T1000 (cell line): ENCODE measurements at regions not wholly inside any gene's neighbourhood (a gene's known extent, or its start where the extent isn't known, plus 50 kb on each side); places are given as distances from the start of the nearest gene placed in this dataset.
"Not testable (repeated sequence)": the region's sequence is repeated elsewhere in the genome, so short reads cannot be mapped to it uniquely, and the experiment has no call there.

Experiments
- DNase-seq: peaks from one replicate; lab custom pipeline; 2025; ENCODE audit warnings: mixed read lengths; lab: John Stamatoyannopoulos, UW

DNA sequence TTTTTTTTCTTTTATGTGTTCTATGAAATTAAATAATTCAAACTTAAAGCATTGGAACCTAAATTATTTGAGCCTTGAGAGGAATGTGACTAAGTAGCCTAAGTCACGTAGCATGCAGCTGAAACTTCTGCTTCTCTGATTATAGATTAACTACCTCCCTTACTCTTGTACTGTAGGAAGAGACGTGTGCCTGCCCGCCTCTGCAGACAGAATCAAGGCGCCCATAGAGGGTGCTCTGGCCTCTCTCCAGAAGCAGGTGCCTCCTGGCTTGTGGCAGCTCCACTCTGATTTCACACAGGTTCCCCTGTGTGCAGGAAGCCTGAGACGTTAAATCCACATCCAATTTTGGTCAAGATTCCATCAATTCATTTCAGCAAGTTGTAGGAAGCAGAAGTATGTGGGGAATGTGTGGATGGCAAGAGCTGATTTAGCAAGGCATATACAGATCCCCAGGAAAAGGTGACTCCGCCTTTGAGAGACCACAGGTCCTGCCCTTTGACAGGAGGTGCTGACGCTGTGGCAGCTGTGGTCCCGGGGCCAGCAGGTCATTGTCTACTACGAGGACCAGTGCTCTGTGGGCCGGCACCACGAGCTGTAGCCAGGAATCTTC lies 1418.8 kb downstream of the CDH11 start:
- DNase-seq = no peak

DNA sequence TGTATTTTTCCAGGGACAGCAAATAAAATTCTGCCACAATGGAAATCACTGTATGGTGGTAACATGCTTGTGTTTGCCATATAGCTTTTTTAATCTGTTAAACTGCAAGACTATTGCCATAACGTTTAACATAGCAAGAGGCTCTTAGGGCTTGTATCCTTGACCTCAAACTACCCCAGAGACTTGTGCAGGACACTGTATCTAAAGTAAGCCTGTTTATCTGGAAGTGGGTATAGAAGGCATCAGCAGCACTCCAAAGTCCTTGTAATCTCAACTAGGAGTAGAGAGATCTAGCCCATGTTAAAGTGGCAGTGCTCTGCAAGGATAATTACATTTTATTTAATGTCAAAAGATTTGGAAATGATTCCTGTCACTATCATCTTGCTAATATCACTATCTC lies 1424.1 kb downstream of the CDH11 start:
- DNase-seq = no peak

DNA sequence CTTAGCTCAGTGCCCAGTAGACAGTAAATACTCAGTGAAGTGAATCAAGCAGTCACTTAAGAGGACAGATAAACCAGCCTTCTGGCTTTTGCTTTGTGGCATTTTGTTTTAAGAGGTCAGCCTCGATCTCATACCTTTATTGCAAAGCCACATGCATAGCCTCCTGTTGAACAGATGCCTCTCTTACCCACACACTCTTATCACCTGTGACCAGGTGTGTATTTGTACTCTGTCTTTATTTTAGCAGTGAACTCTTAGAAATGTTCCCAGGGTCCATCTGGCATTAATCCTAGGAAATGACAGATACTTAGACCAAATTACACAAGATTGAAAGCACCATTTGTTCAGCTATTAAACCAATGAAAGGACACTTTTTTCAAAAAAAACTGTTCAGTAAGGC lies 1426.5 kb downstream of the CDH11 start:
- no peak for DNase-seq

DNA sequence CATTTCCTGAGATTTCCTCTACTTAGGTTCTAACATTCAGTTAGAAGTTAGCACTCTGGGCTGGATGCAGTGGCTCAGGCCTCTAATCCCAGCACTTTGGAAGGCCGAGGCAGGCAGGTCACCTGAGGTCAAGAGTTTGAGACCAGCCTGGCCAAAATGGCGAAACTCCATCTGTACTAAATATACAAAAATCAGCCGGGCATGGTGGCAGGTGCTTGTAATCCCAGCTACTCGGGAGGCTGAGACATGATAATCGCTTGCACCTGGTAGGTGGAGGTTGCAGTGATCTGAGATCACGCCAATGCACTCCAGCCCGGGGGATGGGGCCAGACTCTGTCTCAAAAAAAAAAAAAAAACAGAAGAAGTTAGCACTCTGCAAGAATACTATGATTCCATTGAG lies 1430.9 kb downstream of the CDH11 start:
- no peak for DNase-seq

DNA sequence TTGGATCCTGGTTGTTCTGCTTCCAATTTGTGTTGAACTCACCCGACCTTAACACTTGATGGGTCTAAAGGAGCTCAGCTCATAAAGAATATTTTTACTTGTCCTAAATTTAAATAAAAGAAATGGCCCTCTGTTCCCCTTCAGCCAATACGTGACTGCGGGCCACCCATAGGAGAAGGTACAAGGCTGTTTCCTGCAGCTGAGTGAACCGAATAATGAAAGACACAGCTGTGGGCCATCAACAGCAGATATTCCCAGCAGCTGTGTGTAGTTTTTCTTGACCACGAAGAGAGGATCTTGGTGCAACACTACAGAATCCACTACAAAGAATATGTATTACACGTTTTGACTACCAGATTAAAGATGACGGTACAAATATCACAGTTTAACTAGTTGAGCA lies 1431.6 kb downstream of the CDH11 start:
- DNase-seq = no peak

DNA sequence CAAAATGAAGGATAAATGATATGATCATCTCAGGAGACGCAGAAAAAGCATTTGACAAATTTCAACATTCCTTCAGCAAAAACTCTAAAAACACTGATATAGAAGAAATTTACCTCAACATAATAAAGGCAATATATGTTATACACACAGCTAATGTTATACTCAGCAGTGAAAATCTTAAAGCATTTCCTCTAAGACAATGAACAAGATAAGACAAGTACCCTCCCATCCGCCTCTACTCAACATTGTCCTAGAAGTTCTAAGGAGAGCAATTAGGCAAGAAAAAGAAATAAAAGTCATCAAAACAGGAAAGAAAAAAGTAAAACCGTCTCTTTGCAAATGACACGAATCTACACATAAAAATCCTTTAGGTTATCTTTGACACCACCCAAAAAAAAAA lies 1432.8 kb downstream of the CDH11 start:
- DNase-seq = no peak

DNA sequence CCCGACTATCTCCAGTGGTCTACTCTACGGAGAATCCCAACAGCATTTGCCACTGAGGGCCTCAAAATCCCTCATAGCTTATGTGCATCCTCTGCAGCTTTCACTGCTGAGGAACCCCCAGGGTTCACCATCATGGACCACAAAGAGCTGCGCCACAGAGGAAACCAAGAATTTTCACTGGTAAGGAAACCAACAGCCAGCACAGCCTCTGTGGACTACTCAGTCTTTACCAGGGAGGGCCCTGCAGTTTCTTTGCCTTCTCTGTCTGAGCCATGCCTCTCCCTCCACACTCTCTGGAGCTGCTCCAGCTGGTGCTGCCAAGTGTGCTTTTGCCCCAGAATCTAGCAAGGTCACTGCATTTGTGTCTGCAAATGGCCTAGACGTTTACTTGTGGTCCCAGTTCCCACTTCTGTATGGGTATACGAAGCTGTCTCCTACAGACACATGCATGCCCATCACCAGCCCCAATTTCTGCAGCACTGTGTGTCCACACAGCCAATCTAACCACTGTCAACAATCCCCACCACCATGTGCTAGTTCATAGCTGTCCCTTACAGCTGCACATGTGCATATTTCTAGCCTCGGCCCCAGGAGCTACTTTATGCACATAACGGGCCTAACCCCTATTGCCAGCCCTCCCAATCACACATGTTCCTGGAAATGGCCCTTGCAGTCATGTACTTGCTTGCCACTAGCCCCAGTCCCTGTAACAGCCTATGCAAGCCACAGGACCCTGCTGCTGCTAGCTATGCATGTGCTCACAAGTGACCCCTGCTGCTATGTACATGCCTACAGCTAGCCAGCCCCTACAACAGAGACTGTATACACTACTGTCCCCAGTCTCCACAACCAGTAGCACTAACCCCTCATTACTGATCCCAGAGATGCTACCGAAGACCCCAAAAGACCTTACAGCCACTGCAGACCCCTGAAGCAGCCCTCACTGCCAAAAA lies 1437.4 kb downstream of the CDH11 start:
- DNase-seq = no peak

DNA sequence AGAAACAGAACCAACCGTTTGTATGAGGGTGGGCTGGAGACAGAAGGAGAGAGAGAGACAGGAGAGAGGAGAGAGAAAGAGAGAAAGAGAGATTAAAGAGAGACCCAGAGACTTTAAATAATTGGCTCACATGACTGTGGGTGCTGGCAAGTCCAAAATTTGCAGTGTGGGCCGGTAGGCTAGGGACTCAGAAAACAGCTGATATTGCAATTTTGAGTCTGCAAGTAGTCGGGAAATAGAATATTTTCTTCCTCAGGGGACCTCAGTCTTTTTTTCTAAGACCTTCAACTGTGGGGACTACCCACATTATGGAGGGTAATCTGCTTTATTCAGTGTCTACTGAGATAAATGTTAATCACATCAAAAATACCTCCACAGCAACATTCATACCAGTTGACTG lies 1439.0 kb downstream of the CDH11 start:
- no peak for DNase-seq

DNA sequence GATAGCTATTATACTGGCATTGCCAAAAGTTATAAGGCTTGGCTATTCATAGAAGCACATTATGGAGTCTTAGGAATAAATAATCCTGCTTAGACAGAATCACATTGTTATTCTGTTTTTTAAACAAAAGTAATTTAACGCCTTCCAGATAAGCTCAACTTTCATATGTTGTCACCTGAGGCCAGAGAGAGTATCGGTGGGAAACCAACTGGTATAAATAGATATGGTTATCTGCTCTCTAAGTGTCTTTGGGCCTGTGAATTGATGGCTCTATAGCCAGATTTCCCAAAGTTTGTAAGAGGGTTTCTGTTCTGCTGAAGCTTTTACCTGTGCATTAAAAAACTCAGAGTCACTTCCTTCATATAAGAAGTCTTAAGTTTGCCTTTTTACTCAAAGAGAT lies 1449.4 kb downstream of the CDH11 start:
- no peak for DNase-seq

DNA sequence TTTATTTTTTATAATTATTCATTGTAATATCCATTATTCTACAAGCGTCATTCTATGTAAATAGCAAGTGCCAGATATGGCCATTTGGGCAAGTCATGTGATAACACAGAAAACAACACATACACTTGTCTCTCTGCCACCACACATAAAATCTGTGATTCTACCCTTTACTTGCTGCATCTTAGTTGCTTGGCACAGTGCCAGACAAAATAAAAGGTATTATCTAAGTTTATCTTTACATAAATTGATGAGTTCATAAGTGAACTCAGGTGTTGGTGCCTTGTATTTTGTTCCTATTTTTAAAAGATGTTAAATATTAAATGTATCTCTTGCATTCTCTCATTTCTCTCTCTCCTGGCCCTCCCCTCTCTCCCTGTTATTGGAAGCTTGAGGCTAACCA lies 1458.7 kb downstream of the CDH11 start:
- DNase-seq = no peak

DNA sequence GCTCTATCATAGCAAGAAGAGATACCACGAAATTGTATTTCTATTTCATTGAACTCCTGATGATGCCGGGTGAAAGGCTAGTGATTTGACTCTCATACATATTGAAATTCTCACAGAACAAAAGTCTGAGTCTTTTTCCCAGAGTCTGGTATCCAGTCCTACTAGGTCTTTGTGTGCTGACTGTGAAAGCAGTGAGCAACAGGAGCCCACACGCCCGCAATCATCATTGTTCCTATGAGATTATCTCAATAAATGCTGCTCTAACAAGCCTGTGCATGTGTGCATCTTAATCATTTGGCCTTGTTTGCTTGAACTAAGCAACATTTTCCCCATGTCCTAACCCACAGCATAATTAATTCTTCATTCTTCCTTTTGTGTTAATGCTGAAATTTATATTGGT lies 1466.0 kb downstream of the CDH11 start:
- DNase-seq = no peak

DNA sequence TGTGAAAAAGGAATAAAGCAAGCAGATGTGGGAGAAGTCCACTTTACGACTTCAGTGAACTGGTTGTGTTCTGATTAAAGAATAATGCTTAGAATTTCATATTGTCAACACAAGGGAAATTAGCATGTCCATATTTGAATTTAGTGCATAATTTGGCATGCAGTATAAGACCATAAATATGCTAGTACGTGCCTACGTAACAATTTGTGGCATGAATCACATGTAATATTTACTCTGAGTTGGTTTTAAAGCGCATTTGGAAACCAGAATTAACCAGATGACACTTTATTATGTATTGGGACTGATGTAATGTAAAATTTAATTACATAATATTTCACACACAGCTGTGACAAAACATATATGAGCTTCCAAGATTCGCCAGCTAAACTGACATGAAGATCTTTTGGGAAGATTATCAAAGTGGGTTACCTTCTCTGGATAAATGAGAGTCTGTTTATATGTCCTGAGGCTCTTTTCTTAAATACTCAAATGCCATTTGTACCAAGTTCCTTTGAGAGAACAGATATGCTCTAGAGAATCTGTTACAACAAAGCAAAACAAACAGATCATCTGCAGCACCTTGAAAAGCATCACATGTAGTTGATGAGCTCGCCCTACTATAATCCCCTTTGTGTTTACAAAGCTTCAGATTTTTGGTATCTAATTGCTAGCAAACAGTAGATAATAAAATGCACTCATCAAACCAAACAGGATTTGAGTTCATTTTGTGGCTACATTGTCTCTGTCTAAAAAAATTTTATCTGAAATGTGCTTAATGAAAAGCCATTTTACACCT lies 1468.6 kb downstream of the CDH11 start:
- no peak for DNase-seq

DNA sequence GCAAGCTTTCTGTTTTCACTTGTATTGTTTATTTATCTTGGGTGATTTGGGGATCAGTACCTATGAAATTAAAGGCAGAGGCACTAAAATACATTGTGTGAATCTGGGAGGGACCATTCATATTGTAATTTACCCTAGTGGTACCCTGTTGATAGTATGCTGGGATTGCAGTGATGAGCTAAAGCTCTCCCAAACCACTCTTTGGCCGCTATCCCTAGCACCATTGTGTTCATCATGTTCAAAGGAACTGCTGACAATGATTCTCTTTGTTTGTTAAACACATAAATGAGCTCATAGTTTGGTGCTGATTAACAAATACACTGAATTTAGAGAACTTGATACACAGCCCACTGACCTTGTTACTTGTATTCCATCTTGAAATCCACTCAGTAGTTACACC lies 1469.8 kb downstream of the CDH11 start:
- DNase-seq = no peak

DNA sequence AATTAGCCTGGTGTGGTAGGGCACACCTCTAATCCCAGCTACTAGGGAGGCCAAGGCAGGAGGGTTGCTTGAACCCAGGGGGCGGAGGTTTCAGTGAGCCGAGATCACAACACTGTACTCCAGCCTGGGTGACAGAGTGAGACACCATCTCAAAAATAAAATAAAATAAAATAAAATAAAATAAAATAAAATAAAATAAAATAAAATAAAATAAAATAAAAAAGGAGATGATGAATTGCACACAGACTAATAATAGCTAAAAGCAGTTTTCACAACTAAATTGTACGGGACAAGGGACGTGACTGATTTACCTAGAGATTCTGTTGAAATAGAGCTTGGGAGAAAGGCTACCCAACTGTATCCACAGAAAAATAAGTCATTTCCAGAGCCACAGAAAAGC lies 1471.3 kb downstream of the CDH11 start:
- DNase-seq = no peak

DNA sequence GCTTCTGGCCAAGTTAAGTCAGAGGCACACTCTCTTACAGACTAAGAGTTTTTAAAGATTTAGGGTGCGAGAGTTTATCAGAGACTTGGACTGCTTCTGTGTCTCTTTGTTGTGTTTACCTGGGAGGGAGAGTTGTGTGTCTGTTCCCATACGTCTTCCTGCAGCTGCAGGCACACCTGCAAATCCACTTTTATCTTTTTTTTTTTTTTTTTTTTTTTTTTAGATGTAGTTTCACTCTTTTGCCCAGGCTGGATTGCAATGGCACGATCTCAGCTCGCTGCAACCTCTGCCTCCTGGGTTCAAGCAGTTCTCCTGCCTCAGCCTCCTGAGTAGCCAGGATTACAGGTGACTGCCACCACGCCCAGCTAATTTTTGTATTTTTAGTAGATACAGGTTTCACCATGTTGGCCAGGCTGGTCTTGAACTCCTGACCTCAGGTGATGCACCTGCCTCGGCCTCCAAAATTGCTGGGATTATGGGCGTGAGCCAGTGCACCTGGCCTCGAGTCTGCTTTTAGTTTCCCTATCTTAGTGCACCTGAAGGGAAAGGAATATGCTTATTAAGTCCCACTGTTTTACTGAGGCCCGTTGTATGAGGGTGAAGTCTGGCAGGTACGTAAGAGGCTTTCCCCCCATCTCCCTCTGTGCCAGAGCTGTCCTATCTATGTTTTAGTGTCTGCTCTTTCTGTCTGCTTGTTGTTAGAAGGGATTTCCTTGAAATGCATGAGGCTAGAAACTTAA lies 1488.0 kb downstream of the CDH11 start:
- not testable (repeated sequence) for DNase-seq

DNA sequence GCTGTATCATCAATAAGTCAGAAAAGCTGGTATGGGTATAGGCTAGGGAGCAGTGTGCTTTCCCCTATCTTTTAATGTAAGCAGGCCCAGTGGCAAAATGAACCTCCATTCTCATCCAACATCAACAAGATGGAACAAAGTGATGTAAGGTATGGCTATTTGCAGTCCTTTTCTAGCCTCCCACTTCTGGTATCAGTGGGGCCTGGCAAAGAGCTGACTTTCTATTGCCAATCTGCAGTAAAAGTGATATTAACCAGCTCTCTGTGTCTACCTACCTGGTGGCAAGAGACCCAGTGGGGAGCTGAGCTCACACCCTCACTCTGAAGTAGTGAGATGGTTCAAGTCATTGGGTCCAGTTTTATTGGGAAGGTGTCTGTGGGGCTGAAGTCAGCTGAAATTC lies 1492.6 kb downstream of the CDH11 start:
- no peak for DNase-seq

DNA sequence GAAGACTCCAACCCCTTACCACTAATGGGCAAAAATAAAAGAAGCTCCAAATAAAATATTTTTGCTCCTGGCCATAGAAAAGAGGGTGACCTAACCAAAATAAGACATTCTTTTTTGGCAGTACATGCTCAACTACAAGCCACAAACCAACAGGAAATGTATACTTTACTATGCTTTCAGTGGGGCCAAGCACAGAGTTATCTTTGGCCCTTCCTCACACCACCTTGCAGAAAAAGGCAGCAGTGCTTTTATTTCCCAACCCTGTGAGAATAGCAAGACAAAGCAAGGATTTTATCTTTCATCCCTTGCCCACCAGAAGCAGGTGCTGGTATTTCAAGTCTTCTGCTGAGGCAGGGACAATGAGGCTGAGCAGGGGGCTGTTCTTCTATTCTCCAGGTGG lies 1493.1 kb downstream of the CDH11 start:
- DNase-seq = no peak

DNA sequence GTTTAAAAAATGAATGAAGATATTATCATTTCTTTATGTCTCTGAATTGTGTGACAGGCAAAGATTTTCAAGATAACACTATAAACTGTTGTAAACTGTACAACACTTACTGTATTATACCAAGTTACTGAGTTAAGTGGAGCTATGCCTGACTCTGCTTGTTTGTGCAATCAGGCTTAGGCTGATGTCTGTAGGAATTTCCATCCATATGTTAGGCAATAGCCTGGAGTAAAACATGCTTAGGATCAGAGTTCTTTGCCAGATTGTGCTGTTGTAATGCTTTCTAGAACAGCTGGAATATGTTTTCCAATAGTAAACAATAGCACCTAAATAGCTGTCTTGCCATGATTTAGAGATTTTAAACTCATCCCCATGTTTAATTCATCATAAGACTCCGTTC lies 1496.7 kb downstream of the CDH11 start:
- DNase-seq = no peak

DNA sequence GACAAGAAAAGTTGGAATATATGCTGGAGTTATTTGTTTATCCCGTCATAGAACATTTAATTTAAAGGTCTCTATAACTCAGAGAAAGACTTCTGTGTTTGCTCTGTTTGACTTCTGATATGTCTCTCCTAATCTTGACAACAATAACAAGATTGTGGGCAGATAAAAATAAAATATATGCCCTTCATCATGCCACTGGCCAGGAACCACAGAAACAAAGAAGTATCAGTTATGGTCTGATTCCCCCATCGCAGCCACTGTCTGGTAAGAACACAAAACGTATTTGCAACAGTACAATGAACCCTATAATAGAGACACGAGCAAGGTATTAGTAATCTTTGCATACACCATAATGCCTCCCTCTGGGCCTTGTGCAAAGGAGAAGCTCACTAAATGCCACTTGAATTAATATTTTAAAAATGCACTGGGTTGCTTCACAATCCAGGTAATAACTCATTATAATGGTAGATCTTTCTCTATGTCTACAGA lies 1498.3 kb downstream of the CDH11 start:
- no peak for DNase-seq

DNA sequence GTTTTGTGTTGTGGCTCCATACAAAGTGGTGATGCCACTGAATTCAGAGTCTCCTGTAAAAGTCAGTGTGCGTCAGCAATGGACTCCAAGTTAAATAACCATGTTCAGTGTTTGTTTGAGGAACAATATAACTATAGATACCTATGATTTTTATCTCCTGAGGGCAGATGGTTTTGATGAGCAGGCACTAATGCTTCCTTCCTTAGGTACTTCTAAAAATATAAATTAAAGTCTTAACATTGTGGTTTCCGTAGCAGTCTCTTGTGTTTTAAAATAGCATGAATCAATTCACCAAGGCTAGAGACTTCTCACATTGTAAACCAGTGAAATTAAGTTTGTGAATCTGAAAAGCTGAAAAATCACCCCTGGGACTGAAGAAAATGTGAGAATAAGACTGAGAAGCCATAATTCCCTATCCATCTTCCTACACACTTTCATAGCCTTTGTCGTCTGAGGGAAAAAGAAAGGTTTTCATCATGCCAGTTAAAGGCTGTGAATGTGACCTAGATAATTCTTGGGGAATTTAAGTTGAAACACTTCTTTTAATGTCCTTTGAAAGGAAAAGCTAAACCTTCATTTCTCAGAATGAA lies 1502.9 kb downstream of the CDH11 start:
- DNase-seq = no peak

DNA sequence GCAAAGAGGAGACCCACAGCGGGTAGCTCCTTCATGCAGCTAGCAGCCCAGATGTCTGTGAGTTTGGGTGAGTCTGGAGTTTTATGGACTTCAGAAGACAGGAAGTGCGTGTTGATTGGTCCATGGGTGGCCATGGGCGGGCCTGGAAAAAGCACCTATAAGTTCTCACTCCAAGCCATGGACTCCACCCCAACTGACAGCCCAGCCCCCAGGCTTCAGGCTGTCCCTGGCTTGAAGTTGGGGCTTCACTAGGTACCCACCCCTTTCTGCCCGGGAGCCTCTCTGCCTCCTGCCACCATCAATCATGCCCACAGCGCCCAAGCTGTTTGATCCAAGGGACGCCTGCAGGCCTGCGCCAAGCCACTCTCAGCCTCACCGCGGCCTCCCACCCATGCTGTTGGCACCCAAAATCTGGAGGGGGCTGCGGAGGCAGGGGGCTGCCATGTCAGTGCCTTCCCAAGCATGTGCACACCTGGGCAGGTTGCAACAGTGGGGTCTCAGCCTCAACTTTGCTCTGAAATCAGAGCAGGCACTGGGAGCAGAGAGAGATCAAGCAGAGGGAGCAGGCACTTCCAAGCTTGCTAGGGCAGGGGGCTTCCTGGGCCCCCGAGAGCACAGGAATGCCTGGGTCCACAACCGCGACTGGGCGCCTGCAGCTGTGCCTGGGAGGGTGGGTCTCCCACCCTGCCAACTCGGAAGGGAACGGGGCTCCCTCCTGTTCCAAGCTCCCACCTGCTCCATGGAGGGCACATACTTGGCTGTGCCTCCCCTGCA lies 1503.7 kb downstream of the CDH11 start:
- DNase-seq = no peak
